ENCODE measurements at regions not wholly inside any gene's neighbourhood (a gene's known extent, or its start where the extent isn't known, plus 50 kb on each side); places are given as distances from the start of the nearest gene placed in this dataset.

- no peaks in the 10 kb centered on the region for H3K4me1 ChIP-seq (ENCODE audit: low read depth)
- H3K4me3 ChIP-seq, result no peak overlapping the region
- TF ChIP-seq CTCF (IDR thresholded peaks at IDR 0.05), result no peak
- no peak for ATAC-seq
- H3K36me3 ChIP-seq (ENCODE audit: low read depth), result no peaks in the 10 kb centered on the region
- intact Hi-C loops (cut with DNase I, micrococcal nuclease), result no loop called here
- H3K9me3 ChIP-seq, result no peaks in the 10 kb centered on the region
- DNase-seq, result no peak
Observed at GRCh38 chr4:141576585-141577110, 59.7 kb upstream of the IL15 start.

GRCh38 chr4:141578451-141578850 lies 57.9 kb upstream of the IL15 start:
- no peak for ATAC-seq
- no peaks in the 10 kb centered on the region for H3K4me1 ChIP-seq (ENCODE audit: low read depth)
- DNase-seq, result no peak
- no peak for TF ChIP-seq CTCF (IDR thresholded peaks at IDR 0.05)
- H3K36me3 ChIP-seq (ENCODE audit: low read depth), result no peaks in the 10 kb centered on the region
- no peaks in the 10 kb centered on the region for H3K9me3 ChIP-seq
- no peak overlapping the region for H3K4me3 ChIP-seq
- intact Hi-C loops (cut with DNase I, micrococcal nuclease), result no loop called here

- no peak for TF ChIP-seq CTCF (IDR thresholded peaks at IDR 0.05)
- DNase-seq, result no peak
- no peaks in the 10 kb centered on the region for H3K36me3 ChIP-seq (ENCODE audit: low read depth)
- ATAC-seq, result no peak
- no peaks in the 10 kb centered on the region for H3K4me1 ChIP-seq (ENCODE audit: low read depth)
- H3K9me3 ChIP-seq, result no peaks in the 10 kb centered on the region
- no peak overlapping the region for H3K4me3 ChIP-seq
- intact Hi-C loops (cut with DNase I, micrococcal nuclease), result no loop called here
Observed at GRCh38 chr4:141580523-141580922, 55.9 kb upstream of the IL15 start.
